Loucy (cell line): ENCODE measurements at regions not wholly inside any gene's neighbourhood (a gene's known extent, or its start where the extent isn't known, plus 50 kb on each side); places are given as distances from the start of the nearest gene placed in this dataset.
A peak's percentile ranks its signal among the peaks of the same experiment; 100 is the strongest.

ENCODE experiments used
- H2AFZ ChIP-seq: fragments of 200-600 bp; sonication (generic); 2 replicates; pipeline ENCODE4 v1.6.0; 2016; ENCODE audit warnings: antibody characterized with exemption, mild to moderate bottlenecking, low read length, moderate library complexity
- H3F3A ChIP-seq: fragments of 200-600 bp; 2 replicates; pipeline ENCODE4 v1.6.0; 2016; ENCODE audit warnings: antibody characterized with exemption, low read depth, mild to moderate bottlenecking
- H3K27me3 ChIP-seq: fragments of 200-600 bp; sonication (generic); 2 replicates; pipeline ENCODE4 v1.6.1; 2014; ENCODE audit warnings: low read length, mild to moderate bottlenecking; ENCODE audit not compliant: insufficient read depth, poor library complexity, severe bottlenecking
- H3K36me3 ChIP-seq: fragments of 200-600 bp; sonication (generic); 2 replicates; pipeline ENCODE4 v1.6.1; 2016; ENCODE audit warnings: low read length; ENCODE audit not compliant: insufficient read depth
- H3K4me1 ChIP-seq: fragments of 200-600 bp; sonication (generic); 2 replicates; pipeline ENCODE4 v1.5.1; 2014; ENCODE audit warnings: low read length, mild to moderate bottlenecking; ENCODE audit not compliant: insufficient read depth, poor library complexity, severe bottlenecking
- H3K4me2 ChIP-seq: fragments of 200-600 bp; sonication (generic); 2 replicates; pipeline ENCODE4 v1.6.0; 2014; ENCODE audit warnings: antibody characterized with exemption, low read length, low read depth, mild to moderate bottlenecking; ENCODE audit not compliant: poor library complexity, severe bottlenecking
- H3K4me3 ChIP-seq: fragments of 200-600 bp; sonication (generic); 2 replicates; pipeline ENCODE4 v1.5.1; 2014; ENCODE audit warnings: low read length, mild to moderate bottlenecking, mixed read lengths; ENCODE audit not compliant: poor library complexity, severe bottlenecking
- H3K79me2 ChIP-seq: fragments of 200-600 bp; sonication (generic); 2 replicates; pipeline ENCODE4 v1.6.1; 2014; ENCODE audit warnings: low read length; ENCODE audit not compliant: insufficient read depth
- H3K9ac ChIP-seq: fragments of 200-600 bp; sonication (generic); 2 replicates; pipeline ENCODE4 v1.6.0; 2014; ENCODE audit warnings: mild to moderate bottlenecking, low read depth, low read length, moderate library complexity; ENCODE audit not compliant: poor library complexity, severe bottlenecking
- H3K9me2 ChIP-seq: fragments of 200-600 bp; sonication (generic); replicated peaks from 2 replicates; pipeline ENCODE4 v1.6.1; 2016; ENCODE audit warnings: low read depth, low read length, mixed read lengths
- H3K9me3 ChIP-seq: fragments of 200-600 bp; sonication (generic); 2 replicates; pipeline ENCODE4 v1.6.1; 2014; ENCODE audit warnings: mild to moderate bottlenecking, antibody characterized with exemption, low read length, low read depth; ENCODE audit not compliant: insufficient read depth
- H4K20me1 ChIP-seq: fragments of 200-600 bp; sonication (generic); 2 replicates; pipeline ENCODE4 v1.6.0; 2014; ENCODE audit warnings: antibody characterized with exemption, low read length, mild to moderate bottlenecking; ENCODE audit not compliant: insufficient read depth, poor library complexity, severe bottlenecking
- CTCF ChIP-seq: fragments of 200-600 bp; sonication (generic); conservative IDR thresholded peaks from 2 replicates; pipeline ENCODE4 v1.5.1; 2014; ENCODE audit warnings: mild to moderate bottlenecking, antibody characterized with exemption, low read length
- EZH2phosphoT487 ChIP-seq: fragments of 200-600 bp; IDR thresholded peaks from 2 replicates; pipeline ENCODE4 v1.6.1; 2018; ENCODE audit warnings: antibody characterized with exemption, mild to moderate bottlenecking, moderate library complexity, borderline replicate concordance

- H3F3A ChIP-seq, result no peaks in the 10 kb centered on the region
- no peaks in the 10 kb centered on the region for H3K9me3 ChIP-seq
- no peak overlapping the region for H3K9ac ChIP-seq
- H3K9me2 ChIP-seq, result no peaks in the 10 kb centered on the region
- no peak overlapping the region; the same call in 1 of the 2 replicates for H2AFZ ChIP-seq
- H3K4me2 ChIP-seq, result no peak overlapping the region
- H4K20me1 ChIP-seq, result no peaks in the 10 kb centered on the region
- TF ChIP-seq CTCF (no peak), EZH2phosphoT487 (no peak)
- H3K4me1 ChIP-seq, result peaks cover 5% of the 10 kb centered on the region
- H3K4me3 ChIP-seq, result no peak overlapping the region
- no peaks in the 10 kb centered on the region for H3K36me3 ChIP-seq
- no peaks in the 10 kb centered on the region for H3K79me2 ChIP-seq
- H3K27me3 ChIP-seq, result no peaks in the 10 kb centered on the region
These were observed 84.7 kb upstream of the LMCD1 start for GRCh38 chr3:8416965-8417364.

DNA sequence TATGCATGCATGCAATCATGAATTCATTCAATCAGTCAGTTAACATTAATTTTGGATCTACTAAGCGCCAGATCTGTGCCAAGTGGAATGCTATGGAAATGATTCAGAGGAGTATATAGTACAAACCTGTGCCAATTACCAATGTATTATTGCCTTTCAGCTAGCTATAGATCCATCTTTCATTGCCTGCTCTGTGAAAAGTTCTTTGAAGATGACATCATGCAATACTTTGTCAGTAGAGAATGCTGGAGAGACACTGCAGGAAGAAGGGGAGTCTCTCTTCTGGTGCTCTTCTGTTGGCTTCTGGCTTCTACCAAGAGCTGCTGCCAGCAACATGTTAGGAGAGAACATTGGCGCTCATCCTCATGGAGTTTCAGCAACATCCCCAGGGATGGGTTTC lies 81.0 kb upstream of the LMCD1 start:
- H3F3A ChIP-seq, result no peaks in the 10 kb centered on the region
- H2AFZ ChIP-seq, result peak overlapping the region; percentile 77
- H3K4me2 ChIP-seq, result no peak overlapping the region

GRCh38 chr3:8421267-8421666 lies 80.4 kb upstream of the LMCD1 start:
- Histone ChIP-seq H3K27me3 (no peaks in the 10 kb centered on the region), H2AFZ (peak overlapping the region; percentile 77), H3K9ac (no peak overlapping the region), H3K4me1 (peaks cover 5% of the 10 kb centered on the region), H3F3A (no peaks in the 10 kb centered on the region), H3K36me3 (no peaks in the 10 kb centered on the region), H3K4me3 (no peak overlapping the region), H3K79me2 (no peaks in the 10 kb centered on the region), H3K9me3 (no peaks in the 10 kb centered on the region), H3K4me2 (no peak overlapping the region), H3K9me2 (no peaks in the 10 kb centered on the region), H4K20me1 (no peaks in the 10 kb centered on the region)
- TF ChIP-seq EZH2phosphoT487 (no peak), CTCF (peak; percentile 74)

More for the DNA sequence above, 81.0 kb upstream of the LMCD1 start:
- H3K9ac ChIP-seq, result no peak overlapping the region
- no peak overlapping the region for H3K4me3 ChIP-seq
- H3K9me2 ChIP-seq, result no peaks in the 10 kb centered on the region
- no peaks in the 10 kb centered on the region for H3K36me3 ChIP-seq
- peaks cover 5% of the 10 kb centered on the region for H3K4me1 ChIP-seq
- TF ChIP-seq EZH2phosphoT487 (no peak), CTCF (no peak)
- no peaks in the 10 kb centered on the region for H3K27me3 ChIP-seq
- H3K9me3 ChIP-seq, result no peaks in the 10 kb centered on the region
- H3K79me2 ChIP-seq, result no peaks in the 10 kb centered on the region
- no peaks in the 10 kb centered on the region for H4K20me1 ChIP-seq
